Fibroblast of upper back skin (primary cell): ENCODE measurements at regions not wholly inside any gene's neighbourhood (a gene's known extent, or its start where the extent isn't known, plus 50 kb on each side); places are given as distances from the start of the nearest gene placed in this dataset.
"Not testable (repeated sequence)": the region's sequence is repeated elsewhere in the genome, so short reads cannot be mapped to it uniquely, and the experiment has no call there.

Experiments used
- DNase-seq: peaks from one replicate; pipeline ENCODE4 v3.0.0-alpha.2; 2013

- peak; percentile 1 for DNase-seq
These were observed 51.9 kb upstream of the ALX4 start for GRCh38 chr11:44361813-44362212.

- DNase-seq = no peak
These were observed 53.2 kb upstream of the ALX4 start for GRCh38 chr11:44363116-44363515.

DNA sequence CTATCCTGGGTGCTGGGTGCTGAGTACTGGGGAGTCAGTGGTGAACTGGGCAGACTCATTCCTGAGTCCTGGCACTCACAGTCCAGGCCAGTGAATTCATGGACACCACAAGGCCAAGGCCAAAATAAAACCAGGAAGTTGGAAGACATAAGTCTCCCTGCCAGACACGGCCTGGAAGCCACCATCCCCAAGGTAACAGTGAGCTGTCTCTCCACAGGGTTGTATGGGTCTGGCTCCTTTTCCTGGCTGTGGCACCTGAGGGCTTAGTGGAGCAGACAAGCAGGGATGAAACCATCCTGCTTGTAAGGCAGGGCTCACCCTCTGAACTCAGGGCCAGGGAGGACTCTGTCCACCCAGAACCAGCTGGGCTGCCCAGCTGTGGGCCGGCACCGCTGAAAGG is 54.7 kb upstream of the ALX4 start:
- DNase-seq = no peak

DNA sequence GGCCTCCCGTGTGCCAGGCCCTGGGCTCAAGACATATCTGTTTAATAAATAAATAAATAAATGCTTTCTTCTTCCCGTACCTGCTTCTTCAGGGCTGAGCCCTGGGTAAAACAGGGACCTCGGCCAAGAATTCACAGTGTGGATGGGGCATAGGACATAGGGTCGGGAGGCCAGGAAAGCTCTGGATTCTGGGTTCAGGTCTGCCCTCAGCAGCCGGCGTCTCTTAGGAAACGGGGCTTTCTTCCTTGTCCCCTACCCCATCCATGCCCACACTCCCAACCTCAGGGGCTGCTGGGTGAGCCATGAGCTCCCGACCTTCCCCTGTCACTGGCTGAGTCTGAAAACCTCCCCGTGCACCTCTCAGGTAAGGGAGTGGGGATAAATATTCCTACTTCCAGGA is 55.7 kb upstream of the ALX4 start:
- DNase-seq = no peak

- DNase-seq = no peak
These were observed 56.1 kb upstream of the ALX4 start for GRCh38 chr11:44366026-44366425.

- DNase-seq = no peak
These were observed 56.8 kb upstream of the ALX4 start for GRCh38 chr11:44366741-44367140.

DNA sequence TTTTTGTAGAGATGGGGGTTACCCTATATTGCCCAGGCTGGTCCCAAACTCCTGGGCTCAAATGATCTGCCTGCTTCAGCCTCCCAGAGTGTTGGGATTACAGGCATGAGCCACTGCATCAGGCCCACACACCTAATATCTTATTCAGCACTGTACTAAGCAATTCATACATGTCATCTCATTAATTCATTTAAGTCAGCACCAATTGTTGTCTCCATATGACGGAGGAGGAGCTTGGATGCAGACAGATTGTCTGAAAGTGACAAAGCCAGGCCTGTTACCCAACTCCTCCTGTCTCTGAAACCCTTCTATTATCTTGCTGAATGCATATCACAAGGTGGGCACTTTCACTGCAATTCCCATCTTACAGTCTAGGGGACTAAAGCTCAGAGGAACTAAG is 57.5 kb upstream of the ALX4 start:
- DNase-seq = no peak

- no peak for DNase-seq
These were observed 58.9 kb upstream of the ALX4 start for GRCh38 chr11:44368886-44369285.

- not testable (repeated sequence) for DNase-seq
These were observed 61.1 kb upstream of the ALX4 start for GRCh38 chr11:44371042-44371441.

- DNase-seq = no peak
These were observed 61.8 kb upstream of the ALX4 start for GRCh38 chr11:44371706-44372105.

DNA sequence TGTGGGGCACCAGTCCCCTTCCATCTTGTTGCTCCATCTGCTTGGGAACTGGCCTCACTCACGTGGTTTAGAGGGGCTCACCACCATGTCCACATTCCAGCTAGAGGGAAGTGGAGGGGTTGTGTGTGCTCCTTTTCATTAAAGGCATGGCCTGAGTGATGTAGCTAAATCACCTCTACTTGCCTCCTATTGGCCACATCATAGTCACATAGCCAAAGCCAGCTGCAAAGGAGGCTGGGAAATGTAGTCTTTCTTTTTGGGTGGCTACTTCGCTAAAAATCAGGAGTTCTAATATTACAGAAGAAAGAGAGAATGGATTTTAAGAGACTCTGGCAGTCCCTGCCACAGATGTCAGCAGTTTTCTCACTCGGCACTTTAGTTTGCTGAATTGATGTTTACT is 63.0 kb upstream of the ALX4 start:
- no peak for DNase-seq

- DNase-seq = no peak
These were observed 64.1 kb upstream of the ALX4 start for GRCh38 chr11:44374001-44374400.

GRCh38 chr11:44376423-44376822 is 66.5 kb upstream of the ALX4 start:
- DNase-seq = no peak

DNA sequence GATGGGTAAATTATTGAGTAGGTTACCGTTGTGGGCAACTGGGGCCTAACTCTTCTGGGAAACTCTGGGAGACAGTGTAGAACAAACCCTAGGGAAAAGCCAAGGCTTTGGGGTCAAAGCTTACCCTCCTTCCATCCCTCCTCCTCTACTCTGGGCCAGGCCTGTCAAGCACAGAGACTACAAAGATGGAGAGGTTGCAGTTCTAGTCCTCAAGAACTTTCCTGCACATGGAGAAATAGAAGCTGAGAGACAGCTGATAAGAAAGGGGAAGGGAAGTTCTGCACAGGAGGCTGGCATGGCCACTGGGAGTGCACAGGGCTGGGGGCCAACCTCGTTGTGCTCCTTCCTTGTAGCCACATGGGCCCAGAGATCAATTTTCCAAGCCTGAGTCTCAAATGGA is 67.2 kb upstream of the ALX4 start:
- DNase-seq = no peak

- no peak for DNase-seq
These were observed 68.0 kb upstream of the ALX4 start for GRCh38 chr11:44377914-44378321.

GRCh38 chr11:44379141-44380008 is 69.4 kb upstream of the ALX4 start:
- DNase-seq = no peak

GRCh38 chr11:44380009-44380313 is 70.0 kb upstream of the ALX4 start:
- no peak for DNase-seq

DNA sequence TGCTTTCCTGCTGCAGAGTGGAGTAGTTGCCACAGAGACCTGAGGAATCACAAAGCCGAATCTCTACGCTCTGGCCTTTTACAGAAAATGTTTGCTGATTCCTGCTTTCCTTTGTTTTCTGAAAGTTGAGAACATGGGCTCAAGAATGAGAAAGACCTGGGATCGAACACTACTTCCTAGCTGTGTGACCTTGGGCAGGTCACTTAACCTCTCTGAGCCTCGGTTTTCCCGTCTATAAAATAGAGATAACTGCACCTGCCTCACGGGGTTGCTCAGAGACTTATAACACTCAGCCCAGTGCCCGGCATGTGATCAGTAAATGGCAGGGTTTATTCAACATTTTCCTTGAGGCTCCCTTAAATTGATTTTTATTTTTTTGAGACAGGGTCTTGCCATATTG is 70.9 kb upstream of the ALX4 start:
- DNase-seq = no peak

DNA sequence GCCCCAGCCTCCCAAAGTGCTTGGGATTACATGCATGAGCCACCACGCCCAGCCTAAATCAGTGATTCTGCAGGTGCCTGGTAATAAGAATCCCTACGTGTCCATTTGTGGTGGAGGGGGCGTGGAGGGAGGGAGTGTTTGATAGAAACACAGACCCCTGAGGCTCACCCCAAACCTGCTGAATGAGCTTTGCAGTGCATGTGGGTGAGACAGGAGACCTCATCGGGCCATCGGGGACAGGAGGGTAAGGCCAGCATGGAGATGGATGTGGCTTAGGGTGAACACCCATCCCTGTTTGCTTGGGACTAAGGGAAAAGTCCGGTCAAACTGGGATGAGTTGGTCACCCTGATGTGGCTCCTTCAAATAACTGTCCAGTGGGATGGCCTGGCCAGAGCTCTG is 71.3 kb upstream of the ALX4 start:
- DNase-seq = no peak

DNA sequence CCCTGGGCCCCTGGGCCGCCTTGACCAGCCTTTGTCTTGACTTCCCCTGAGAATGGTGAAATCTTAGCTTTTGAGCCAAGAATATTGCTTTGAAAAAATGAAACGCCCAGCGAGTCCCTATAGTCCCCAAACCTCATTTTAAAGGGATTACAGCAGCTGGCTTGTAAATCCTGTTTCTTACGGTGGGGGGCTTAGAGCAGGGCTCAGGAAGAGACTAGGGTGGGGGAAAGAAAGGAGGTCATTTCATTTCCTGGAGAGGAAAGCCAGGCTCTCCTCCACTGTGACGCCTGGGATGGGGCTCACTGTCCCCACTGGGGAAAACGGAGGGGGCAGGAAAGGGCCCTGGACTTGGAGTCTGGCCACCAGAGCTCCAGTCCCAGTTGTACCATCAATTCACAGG is 72.2 kb upstream of the ALX4 start:
- no peak for DNase-seq

- no peak for DNase-seq
These were observed 72.8 kb upstream of the ALX4 start for GRCh38 chr11:44382656-44383240.

DNA sequence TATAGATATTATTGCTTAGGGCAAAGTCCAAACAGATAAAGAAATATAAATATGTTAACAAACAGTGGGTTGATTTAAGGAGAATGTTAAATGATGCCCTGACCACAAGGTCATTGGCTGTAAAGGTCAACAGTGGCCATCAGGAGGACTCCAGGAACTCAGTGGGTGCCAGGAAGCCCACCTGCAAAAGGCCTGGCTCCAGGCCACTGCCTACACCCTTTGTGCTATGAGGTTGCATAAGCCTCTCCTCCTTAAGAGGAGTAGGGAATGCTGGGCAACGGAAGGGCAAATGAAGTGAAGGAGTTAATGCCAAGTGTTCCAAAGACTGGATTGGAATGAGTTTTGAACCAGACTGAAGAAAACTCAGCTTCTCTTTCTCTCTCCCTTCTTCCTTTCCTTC is 73.3 kb upstream of the ALX4 start:
- no peak for DNase-seq

DNA sequence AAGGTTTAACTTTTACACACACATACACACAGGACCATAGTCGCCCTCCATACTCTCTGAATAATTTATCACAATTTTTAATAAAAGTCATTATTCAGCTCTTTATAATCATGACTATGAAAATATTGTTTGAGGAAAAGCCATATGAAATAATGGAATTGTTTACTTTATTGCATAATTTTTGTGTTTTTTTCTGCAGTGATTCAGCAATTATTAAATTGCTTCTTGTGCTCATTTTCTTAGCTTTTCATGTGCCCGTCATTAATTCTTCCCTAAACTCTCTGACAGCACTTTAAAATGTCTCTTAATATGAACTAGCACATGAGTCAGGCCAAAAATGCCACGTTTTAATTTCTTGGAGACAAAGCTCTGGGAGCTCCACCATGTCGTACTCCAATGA is 77.5 kb upstream of the ALX4 start:
- DNase-seq = no peak

DNA sequence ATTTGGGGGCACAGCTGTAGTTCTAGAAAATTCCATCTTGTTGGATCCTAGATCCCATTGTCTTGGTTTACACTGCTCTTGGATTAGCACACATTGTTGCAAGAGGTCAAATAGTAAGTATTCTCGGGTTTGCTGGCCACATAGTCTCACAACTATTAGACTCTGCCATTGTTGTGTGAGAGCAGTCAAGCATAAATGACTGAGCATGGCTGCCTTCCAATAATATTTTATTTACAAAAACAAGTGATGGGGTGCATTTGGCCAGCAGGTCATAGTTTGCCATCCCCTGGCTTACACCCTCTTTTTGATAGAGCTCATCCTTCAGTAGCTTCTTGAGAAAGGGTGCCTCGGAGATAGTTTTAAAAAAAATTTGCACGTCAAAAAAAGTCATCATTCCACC is 77.9 kb upstream of the ALX4 start:
- DNase-seq = no peak
